Neural progenitor cell (in vitro differentiated cells): ENCODE measurements at regions not wholly inside any gene's neighbourhood (a gene's known extent, or its start where the extent isn't known, plus 50 kb on each side); places are given as distances from the start of the nearest gene placed in this dataset.

Source experiments
- EZH2 ChIP-seq: fragments of 200-600 bp; sonication (generic); IDR thresholded peaks from 2 replicates; pipeline ENCODE4 v1.6.1; 2017; ENCODE audit warnings: antibody characterized with exemption, mild to moderate bottlenecking, moderate library complexity
- TF ChIP-seq, protein P1 (sequence below): fragments of 200-600 bp; sonication (generic); IDR thresholded peaks from 2 replicates; pipeline ENCODE4 v1.5.1; 2017; ENCODE audit warnings: antibody characterized with exemption, mild to moderate bottlenecking

GRCh38 chr11:26065944-26066343 lies 266.0 kb upstream of the ANO3 start:
- TF ChIP-seq, protein P1, sequence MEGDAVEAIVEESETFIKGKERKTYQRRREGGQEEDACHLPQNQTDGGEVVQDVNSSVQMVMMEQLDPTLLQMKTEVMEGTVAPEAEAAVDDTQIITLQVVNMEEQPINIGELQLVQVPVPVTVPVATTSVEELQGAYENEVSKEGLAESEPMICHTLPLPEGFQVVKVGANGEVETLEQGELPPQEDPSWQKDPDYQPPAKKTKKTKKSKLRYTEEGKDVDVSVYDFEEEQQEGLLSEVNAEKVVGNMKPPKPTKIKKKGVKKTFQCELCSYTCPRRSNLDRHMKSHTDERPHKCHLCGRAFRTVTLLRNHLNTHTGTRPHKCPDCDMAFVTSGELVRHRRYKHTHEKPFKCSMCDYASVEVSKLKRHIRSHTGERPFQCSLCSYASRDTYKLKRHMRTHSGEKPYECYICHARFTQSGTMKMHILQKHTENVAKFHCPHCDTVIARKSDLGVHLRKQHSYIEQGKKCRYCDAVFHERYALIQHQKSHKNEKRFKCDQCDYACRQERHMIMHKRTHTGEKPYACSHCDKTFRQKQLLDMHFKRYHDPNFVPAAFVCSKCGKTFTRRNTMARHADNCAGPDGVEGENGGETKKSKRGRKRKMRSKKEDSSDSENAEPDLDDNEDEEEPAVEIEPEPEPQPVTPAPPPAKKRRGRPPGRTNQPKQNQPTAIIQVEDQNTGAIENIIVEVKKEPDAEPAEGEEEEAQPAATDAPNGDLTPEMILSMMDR: no peak
- no peak for TF ChIP-seq EZH2
